Gastrocnemius medialis (tissue), 4 donors: ENCODE measurements at regions not wholly inside any gene's neighbourhood (a gene's known extent, or its start where the extent isn't known, plus 50 kb on each side); places are given as distances from the start of the nearest gene placed in this dataset.

Experiments used
- CTCF ChIP-seq, 5 experiments: fragments of 450-650 bp in 3 of 5; fragments of 200-600 bp in 2 of 5; sonication (generic) in 2 of 5; IDR thresholded peaks in 4 of 5; conservative IDR thresholded peaks in 1 of 5; 1 replicate in 4 of 5; 2 replicates in 1 of 5; pipeline ENCODE4 v1.5.1; 2016 to 2019; ENCODE audit warnings: antibody characterized with exemption in 5 of 5, mild to moderate bottlenecking in 3 of 5, moderate library complexity in 3 of 5
- POLR2A ChIP-seq, 2 donors: fragments of 450-650 bp; IDR thresholded peaks; one replicate each; pipeline ENCODE4 v1.6.1; 2017; ENCODE audit warnings: antibody characterized with exemption in 2 of 2, mild to moderate bottlenecking in 2 of 2, moderate library complexity in 2 of 2

- no peak for TF ChIP-seq CTCF (IDR thresholded peaks at IDR 0.05 in 4 of 5, conservative IDR thresholded peaks at IDR 0.05 in 1 of 5)
- no peak for TF ChIP-seq POLR2A (IDR thresholded peaks at IDR 0.05)
Measured at GRCh38 chr13:70758932-70759331, 650.7 kb upstream of the KLHL1 start.
